ENCODE measurements at regions not wholly inside any gene's neighbourhood (a gene's known extent, or its start where the extent isn't known, plus 50 kb on each side); places are given as distances from the start of the nearest gene placed in this dataset.

DNA sequence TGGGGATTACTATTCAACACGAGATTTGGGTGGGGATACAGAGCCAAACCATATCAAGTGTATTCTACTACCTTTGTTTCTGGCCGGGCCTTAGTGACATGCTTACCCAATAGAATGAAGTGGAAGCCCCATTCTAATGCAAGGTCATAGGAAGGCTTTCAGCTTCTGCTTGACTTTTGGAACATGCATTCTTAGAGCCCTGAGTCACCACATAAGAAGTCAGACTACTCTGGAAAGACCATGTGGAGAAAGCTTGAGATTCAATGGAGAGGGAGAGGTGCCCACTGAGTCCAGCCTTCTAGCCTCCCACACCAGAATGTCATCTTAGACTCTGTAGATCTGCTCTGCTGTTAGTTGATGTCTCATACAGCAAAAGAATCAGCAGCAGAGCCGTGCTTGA lies 155.7 kb upstream of the FBN2 start:
- Histone ChIP-seq H3K56ac (ENCODE audit: extremely low read depth, insufficient read depth, low read length) (no peak overlapping the region), H2AK9ac (replicated peaks; ENCODE audit: low read depth, low read length, poor library complexity) (no peak overlapping the region), H3K79me1 (ENCODE audit: low read depth in 1 of 2, low read length in 2 of 2) (no peaks in the 10 kb centered on the region), H2BK20ac (ENCODE audit: low read depth, low read length) (no peak overlapping the region), H2AFZ (replicated peaks; ENCODE audit: low read length, poor library complexity) (no peak overlapping the region), H3K27ac (ENCODE audit: insufficient read depth, low read length) (no peak overlapping the region), H3K9ac (ENCODE audit: low read depth, low read length) (no peak overlapping the region), H3K4ac (ENCODE audit: low read depth, low read length) (no peak overlapping the region), H2BK5ac (ENCODE audit: low read depth, low read length, poor library complexity, severe bottlenecking) (no peak overlapping the region), H3K36me3 (ENCODE audit: control insufficient read depth, insufficient read depth, low read length) (no peaks in the 10 kb centered on the region), H4K20me1 (ENCODE audit: insufficient read depth, low read length) (no peaks in the 10 kb centered on the region), H3K4me1 (ENCODE audit: control insufficient read depth, insufficient read depth, low read length) (0 out of 2 replicates have a peak, but pooled peaks cover 2% of the 10 kb centered on the region), H4K91ac (ENCODE audit: insufficient read depth, low read depth, low read length) (no peak overlapping the region), H3K9me1 (ENCODE audit: insufficient read depth, low read length) (no peaks in the 10 kb centered on the region), H3K23ac (ENCODE audit: low read depth, low read length) (no peak overlapping the region), H3K27me3 (ENCODE audit: control insufficient read depth, insufficient read depth, low read length) (no peaks in the 10 kb centered on the region), H2BK120ac (ENCODE audit: low read depth, low read length) (no peak overlapping the region), H3K9me3 (ENCODE audit: control insufficient read depth, insufficient read depth, low read length) (no peaks in the 10 kb centered on the region), H3K14ac (replicated peaks; ENCODE audit: low read depth, low read length) (no peak overlapping the region), H4K5ac (ENCODE audit: low read depth, low read length) (no peak overlapping the region), H2AK5ac (ENCODE audit: low read depth, low read length) (no peak overlapping the region), H3K4me2 (ENCODE audit: low read depth, low read length) (no peak overlapping the region), H3K4me3 (ENCODE audit: insufficient read depth, low read depth, low read length) (no peak overlapping the region), H3K18ac (ENCODE audit: low read depth, low read length) (no peak overlapping the region), H2BK15ac (ENCODE audit: low read depth, low read length) (no peak overlapping the region), H4K8ac (ENCODE audit: low read depth in 2 of 2, low read length in 2 of 2) (no peak overlapping the region)
- dilution Hi-C loops (cut with HindIII; ENCODE audit: low sequenced_read_pairs, unreplicated experiment), result no loop called here
- in situ Hi-C loops (cut with MboI; ENCODE audit: low sequenced_read_pairs), result no loop called here
- ChIA-PET CTCF (no interaction called here), POLR2A (ENCODE audit: unreplicated experiment) (no interaction called here)
- intact Hi-C loops (cut with micrococcal nuclease), result no loop called here
- ATAC-seq (ENCODE audit: low read depth) (peak; percentile 57), DNase-seq (peak; percentile 4)
- BruUV-seq (replicated peaks), result no TSS peak
- no CpG with 5 or more reads among the region's 3 CpGs for WGBS, 2 experiments (ENCODE audit: extremely low coverage in 2 of 2, insufficient read length in 1 of 2)
- no peak for TF ChIP-seq POLR2A (IDR thresholded peaks at IDR 0.05; ENCODE audit: low read depth, low read length)
- no peak for TF ChIP-seq NFE2L2 (IDR thresholded peaks at IDR 0.05; ENCODE audit: low read depth, low read length)
- no peak for TF ChIP-seq BHLHE40 (IDR thresholded peaks at IDR 0.05; ENCODE audit: low read depth, low read length)
- TF ChIP-seq MAFK (IDR thresholded peaks at IDR 0.05; ENCODE audit: low read depth, low read length), result no peak
- no peak for TF ChIP-seq FOS (IDR thresholded peaks at IDR 0.05; ENCODE audit: low read depth, low read length)
- TF ChIP-seq, protein P1, sequence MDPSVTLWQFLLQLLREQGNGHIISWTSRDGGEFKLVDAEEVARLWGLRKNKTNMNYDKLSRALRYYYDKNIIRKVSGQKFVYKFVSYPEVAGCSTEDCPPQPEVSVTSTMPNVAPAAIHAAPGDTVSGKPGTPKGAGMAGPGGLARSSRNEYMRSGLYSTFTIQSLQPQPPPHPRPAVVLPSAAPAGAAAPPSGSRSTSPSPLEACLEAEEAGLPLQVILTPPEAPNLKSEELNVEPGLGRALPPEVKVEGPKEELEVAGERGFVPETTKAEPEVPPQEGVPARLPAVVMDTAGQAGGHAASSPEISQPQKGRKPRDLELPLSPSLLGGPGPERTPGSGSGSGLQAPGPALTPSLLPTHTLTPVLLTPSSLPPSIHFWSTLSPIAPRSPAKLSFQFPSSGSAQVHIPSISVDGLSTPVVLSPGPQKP (IDR thresholded peaks at IDR 0.05; ENCODE audit: borderline replicate concordance, low read depth, low read length), result no peak
- TF ChIP-seq CHD1 (IDR thresholded peaks at IDR 0.05; ENCODE audit: low read depth, low read length), result no peak
- TF ChIP-seq MAZ (IDR thresholded peaks at IDR 0.05; ENCODE audit: borderline replicate concordance, low read depth, low read length), result no peak
